ENCODE measurements at regions not wholly inside any gene's neighbourhood (a gene's known extent, or its start where the extent isn't known, plus 50 kb on each side); places are given as distances from the start of the nearest gene placed in this dataset.

- TF ChIP-seq POLR2A (IDR thresholded peaks at IDR 0.05; ENCODE audit: low read depth, low read length) (no peak), TAF1 (IDR thresholded peaks at IDR 0.05; ENCODE audit: borderline replicate concordance, low read depth, low read length) (no peak), POLR2AphosphoS5 (IDR thresholded peaks at IDR 0.05; ENCODE audit: low read depth, low read length) (no peak)
Measured at GRCh38 chr4:181427076-181427475, 816.1 kb upstream of the TENM3 start.
